NOMO-1 (cell line): ENCODE measurements at regions not wholly inside any gene's neighbourhood (a gene's known extent, or its start where the extent isn't known, plus 50 kb on each side); places are given as distances from the start of the nearest gene placed in this dataset.
"Not testable (repeated sequence)": the region's sequence is repeated elsewhere in the genome, so short reads cannot be mapped to it uniquely, and the experiment has no call there.

ENCODE experiments used
- DNase-seq, 2 experiments: peaks; one replicate each; lab custom pipeline; 2025; ENCODE audit not compliant: unreplicated experiment in 2 of 2; lab: John Stamatoyannopoulos, UW

DNA sequence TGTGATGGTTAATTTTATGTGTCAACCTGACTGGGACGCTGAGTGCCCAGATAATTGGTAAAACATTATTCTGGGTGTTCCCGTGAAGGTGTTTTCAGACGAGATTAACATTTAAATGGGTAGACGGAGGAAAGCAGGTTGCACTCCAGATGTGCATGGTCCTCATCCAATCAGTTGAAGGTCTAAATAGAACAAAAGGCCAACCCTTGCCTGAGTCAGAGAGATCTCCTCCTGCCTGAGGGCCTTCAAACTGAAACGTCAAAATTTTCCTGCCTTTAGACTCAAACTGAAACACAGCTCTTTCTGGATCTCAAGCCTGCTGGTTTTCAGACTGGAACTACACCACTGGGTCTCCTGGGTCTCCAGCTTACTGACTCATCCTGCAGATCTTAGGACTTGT lies 73.5 kb downstream of the NPIPA8 start:
- DNase-seq: not testable (repeated sequence)

DNA sequence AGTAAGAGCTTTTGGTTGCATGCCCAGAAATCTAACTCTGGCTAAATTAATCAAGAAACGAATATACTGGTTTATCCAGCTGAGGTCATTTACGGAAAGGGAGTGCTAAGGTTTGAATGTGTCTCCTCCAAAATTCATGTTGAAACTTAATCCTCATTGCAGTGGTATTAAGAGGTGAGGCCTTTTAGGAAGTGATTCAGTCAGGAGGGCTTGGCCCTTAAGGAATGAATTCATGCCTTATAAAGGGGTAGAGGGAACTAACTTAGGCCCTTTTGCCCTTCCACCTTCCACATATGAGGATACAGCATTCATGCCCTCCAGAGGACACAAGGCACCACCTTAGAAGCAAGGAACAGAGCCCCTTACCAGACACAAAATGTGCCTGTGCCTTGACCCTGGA lies 74.7 kb downstream of the NPIPA8 start:
- not testable (repeated sequence) for DNase-seq

DNA sequence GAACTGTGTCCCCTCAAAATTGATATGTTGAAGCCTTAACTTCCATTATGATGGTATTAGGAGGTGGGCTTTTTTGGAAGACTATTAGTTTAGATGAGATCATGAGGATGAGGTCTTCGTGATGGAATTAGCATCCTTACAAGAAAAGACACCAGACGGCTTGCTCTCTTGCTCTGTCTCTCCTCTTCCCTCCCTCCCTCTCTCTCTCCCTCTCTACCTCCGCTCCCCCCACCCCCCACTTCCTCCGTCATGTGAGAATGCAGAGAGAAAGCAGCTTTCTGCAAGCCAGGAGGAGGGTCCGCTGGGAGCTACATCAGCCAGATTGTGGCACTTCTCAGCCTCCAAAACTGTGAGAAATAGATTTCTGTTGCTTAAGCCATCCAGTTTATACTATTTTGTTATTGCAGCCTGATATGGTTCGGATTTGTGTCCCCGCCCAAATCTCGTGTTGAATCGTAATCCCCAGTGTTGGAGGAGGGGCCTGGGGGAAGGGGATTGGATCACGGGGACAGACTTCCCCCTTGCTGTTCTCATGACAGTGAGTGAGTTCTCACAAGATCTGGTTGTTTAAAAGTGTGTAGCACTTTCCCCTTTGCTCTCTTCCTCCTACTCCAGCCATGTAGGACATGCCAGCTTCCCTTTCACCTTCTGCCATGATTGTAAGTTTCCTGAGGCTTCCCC lies 76.9 kb downstream of the NPIPA8 start:
- DNase-seq: not testable (repeated sequence)

DNA sequence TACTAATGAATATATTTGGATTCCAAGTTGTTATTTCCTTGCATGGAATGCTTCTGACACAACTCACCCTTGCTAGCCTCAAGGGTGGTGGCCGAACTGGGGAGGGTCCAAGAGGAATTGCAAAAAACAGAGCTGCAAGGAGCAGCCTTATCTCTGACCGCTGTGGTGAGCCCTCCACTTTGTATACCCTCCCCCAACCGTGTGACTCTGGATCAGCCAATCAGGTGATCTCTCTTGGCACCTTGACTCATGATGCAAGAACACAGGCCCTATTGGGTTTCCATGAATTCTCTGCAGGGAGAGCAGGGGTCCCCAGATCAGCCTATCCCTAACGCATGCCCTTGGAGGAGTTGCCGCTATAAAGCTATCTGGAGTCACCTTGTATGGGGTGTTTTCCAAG lies 83.6 kb downstream of the NPIPA8 start:
- DNase-seq: not testable (repeated sequence)

DNA sequence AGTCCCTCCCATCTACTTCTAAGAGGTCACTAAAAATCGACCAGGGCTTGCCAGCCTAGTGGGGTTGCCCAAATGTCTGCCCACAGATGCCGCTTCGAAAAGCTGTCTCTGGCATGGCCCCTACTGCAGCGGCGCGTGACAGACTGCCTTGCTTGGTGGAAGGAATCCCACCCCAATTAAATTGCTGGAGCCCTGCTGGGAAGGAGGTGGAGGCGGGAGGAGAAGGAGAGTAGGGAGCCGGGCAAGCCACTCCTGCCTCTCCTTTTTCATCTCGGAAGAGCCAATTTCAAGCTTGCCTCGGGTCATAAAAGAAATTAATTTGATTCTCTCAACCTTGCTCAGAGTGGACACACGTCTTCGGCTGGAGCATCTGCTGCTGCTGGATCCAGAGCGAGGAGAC lies 106.0 kb downstream of the NPIPA8 start:
- not testable (repeated sequence) for DNase-seq

DNA sequence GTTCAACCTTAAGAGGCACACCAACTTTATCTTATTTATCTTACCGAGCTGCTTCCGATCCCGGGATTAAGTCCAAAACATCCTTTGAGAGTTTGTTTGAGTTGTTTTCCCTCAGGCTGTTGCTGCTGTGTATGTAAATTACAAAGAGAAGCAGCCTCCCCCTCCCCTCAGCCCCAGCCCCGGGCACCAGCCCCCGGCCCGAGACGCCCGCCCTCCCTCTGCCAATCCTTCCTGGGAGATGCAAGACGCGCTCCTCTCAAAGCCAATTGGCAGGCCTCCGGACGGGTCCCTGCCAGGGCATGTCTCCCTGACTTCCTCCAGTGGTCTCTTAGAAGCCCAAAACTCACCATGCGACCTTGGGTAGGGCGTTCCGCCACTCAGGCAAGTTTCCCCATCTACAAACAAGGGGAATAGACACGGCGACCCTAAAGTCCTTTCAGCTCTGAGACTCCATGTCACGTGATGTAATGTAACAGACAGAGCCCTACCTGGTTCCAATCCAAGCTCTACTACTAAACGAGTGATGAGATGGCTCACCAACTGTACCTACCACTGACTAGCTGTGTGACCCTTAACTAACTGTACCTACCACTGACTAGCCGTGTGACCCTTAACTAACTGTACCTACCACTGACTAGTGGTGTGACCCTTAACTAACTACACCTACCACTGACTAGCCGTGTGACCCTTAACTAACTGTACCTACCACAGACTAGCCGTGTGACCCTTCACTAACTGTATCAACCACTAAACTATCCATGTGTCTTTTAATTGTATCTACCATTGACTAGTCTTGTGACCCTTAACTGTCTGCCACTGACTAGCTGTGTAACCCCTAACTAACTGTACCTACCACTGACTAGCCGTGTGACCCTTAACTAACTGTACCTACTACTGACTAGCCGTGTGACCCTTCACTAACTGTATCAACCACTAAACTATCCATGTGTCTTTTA lies 114.2 kb downstream of the NPIPA8 start:
- not testable (repeated sequence) for DNase-seq

DNA sequence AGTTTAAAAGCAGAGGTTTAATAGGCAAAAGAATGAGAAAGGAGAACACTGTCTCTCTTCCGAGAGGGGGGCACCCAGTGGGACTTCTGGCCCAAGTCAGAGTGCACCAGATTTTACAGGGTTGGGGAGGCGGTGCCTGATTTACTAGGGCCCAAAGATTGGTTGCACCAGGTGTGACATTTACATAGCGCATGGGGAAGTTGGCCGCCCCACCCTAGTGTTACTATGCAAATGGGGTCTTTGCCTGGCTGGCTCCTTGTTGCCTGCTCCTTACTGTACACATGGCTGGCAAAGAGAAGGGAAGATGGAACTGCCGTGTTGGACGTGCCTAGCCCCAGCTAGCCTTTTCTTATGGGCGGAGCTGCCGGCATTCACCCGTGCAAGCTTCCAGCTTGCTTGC lies 118.8 kb downstream of the NPIPA8 start:
- not testable (repeated sequence) for DNase-seq

DNA sequence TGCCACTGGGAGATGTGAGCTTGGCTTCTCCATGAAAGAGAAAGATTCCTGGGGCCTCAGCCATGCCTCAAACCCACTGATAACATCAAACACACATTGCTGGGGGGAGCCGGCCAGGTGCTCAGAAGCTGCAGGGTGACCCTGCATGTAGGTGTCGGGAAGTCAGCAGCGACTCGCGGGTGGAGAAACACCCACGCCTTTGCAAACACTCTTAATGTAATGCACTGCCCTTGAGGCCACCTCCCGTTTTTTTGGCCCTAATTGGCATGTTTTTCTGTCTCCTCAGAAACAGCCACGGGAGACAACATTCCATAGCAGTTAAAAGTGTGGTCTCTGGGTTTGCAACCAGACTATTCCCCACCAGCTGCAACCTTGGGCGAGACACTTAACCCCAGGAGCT lies 119.7 kb downstream of the NPIPA8 start:
- not testable (repeated sequence) for DNase-seq

DNA sequence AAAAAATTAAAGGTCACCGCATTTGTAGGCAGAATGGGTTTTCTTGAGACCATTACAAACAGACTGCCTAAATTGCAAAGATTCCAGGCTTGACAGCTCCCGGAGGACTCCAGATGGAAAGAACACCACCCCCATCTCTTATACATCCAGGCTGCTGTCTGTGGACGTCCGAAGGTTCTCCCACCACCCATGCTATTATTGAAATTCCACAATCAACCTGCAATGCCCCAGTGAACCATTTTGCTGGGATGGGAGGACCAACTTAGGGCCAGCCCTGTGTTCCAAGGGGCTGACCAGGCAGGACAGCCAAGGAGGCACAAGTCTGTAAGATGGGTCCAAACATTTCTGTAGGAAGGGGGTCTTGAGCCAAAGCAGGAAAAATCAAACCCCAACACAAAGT lies 122.7 kb downstream of the NPIPA8 start:
- not testable (repeated sequence) for DNase-seq

DNA sequence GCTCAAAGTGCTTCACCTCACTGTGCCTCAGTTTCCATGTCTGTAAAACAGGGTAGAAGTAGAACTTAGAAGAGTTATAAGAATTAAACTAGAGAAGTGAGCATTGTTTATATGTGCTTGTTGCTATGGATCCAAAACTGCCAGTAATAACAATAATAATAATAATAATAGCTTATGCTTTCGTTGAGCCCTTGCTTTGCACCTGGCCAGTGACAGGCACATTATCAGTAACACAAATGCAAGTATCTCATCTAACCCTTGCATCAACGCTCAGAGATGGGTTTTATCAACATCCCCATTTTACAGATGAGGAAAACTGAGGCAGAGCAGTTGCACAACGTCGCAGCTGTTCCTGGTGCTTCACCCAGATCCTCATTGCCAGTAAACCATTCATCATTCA lies 125.0 kb downstream of the NPIPA8 start:
- DNase-seq: not testable (repeated sequence)

DNA sequence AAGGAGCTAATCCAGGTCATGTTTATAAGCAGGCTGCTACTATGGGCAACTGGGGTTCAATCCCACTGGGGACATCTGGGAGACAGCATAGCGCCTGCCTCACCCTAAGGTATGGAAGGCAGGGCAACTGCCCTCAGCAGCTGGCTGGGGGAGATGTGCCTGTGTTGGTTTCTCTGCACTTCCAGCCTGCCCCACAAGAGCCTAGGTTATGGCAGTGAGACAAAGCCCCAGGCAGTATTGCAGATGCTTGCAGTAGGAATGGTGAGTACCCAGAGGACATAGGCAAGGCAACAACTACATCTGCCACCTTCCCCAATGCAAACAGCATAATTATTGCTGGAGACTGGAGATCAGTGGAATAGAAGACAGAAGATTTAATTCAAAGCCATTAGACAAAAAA lies 131.8 kb downstream of the NPIPA8 start:
- DNase-seq: not testable (repeated sequence)

DNA sequence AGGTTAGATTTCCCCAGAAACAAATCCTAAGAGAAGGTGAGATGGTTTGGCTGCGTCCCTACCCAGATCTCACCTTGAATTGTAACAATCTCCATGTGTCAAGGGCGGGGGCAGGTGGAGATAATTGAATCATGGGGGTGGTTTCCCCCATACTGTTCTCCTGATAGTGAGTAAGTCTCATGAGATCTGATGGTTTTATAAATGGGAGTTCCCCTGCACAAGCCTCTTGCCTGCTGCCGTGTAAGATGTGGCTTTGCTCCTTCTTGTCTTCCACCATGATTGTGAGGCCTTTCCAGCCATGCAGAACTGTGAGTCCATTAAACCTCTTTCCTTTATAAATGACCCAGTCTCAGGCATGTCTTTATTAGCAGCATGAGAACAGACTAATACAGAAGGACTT lies 132.2 kb downstream of the NPIPA8 start:
- not testable (repeated sequence) for DNase-seq

DNA sequence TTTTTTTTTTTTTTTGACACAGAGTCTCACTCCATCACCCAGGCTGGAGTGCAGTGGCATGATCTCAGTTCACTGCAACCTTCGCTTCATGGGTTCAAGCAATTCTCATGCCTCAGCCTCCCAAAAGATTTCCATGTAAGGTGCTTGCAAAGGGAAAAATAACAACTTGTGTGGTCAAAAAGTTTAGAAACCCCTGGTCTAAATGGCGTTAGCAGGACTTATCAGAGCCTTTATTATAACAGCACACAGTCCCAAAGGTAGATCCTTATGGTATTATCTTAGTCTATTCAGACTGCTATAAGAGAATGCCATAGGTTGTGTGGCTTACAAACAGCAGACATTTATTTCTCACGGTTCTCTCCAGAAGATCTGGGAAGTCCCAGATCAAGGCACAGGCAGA lies 135.0 kb downstream of the NPIPA8 start:
- not testable (repeated sequence) for DNase-seq

DNA sequence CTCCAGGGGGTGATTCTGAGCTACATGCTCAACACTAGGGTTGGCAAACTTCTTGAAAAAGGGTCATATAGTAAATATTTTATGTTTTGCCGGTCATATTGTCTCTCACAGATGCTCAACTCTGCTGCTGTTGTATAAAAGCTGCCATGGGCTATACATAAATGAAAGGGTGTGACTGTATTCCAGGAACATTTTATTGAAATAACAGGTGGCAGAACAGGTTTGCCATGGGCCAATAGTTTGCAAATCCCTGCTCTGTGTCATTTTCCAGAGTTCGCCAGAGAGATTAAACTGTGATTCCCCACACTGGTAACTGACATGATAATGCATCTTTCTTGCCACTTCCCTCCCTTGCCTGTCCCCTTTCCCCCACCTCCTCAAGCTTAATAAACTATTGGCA lies 144.1 kb downstream of the NPIPA8 start:
- DNase-seq: not testable (repeated sequence)

DNA sequence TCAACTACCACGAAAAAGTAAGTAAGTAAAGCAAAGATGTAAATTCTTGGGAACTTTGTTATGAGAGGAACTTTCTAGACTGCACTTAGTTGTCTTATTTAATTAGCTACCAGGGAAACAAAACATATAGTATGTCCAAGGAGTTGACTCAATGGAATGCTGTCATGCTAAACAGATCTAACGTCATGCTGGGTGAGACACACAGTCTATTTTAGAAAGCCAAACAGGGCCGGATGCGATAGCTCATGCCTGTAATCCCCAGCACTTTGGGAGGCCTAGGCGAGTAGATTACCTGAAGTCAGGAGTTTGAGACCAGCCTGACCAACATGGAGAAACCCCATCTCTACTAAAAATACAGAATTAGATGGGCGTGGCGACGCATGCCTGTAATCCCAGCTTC lies 146.4 kb downstream of the NPIPA8 start:
- DNase-seq: not testable (repeated sequence)

DNA sequence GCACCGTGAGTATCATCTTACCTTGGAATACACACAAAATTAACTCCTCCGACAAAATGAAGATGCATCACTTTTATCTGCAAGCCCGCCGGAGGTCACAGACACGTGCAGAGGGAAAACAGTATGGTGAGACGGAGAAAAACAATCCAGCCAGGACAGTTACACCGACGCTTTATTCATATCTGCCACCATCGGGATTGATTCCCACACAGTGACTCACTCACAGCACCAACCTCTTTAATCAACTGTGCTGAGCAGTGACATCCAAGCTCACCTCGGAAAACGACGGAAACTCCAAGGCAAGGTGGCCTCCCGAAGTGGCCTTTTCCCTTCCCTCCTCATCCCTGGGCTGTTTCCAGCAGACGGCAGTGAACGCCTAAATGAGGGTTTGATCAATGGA lies 151.8 kb downstream of the NPIPA8 start:
- not testable (repeated sequence) for DNase-seq

DNA sequence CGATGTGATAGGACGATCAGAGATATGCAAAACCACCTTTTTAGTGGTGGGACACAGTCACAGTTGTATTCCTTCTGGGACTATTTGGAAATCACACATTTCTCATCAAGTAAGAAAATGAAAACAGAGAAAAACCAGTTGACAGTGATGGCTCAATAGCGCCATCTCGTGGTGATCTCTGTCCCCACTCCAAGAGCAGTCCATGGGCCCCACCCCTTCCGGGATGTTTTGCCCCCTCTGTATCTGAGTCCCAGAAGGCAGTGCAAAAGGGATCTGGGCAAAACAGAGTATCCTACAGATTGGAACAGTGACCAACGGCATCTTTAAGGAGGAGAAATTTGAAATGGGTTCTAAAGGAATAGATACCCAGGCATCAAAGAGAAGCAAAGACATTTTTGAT lies 155.5 kb downstream of the NPIPA8 start:
- not testable (repeated sequence) for DNase-seq

DNA sequence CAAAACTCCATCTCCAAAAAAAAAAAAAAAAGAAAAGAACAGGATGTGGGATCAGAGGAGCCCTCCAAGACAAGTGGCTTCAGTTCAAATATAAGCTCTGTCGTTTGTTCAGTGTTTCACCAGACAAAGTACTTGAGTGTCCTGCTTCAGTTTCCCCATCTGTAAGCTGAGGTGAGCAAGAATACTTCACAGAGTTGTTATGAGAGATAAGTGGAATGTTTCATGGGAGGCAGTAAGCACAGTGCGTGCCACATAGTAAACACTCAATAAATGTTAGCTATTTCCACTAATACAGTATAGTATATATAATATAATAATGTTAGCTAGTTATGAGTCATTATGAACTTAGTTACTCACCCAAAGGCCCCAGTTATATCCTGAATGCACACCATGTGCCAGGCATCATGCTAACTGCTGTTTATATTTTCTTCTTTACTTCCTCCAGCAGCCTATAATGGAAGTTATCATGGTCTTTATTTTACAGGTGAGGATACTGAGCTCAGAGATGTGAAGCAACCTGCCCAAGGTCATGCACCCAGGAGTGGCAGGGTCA lies 162.5 kb downstream of the NPIPA8 start:
- not testable (repeated sequence) for DNase-seq

DNA sequence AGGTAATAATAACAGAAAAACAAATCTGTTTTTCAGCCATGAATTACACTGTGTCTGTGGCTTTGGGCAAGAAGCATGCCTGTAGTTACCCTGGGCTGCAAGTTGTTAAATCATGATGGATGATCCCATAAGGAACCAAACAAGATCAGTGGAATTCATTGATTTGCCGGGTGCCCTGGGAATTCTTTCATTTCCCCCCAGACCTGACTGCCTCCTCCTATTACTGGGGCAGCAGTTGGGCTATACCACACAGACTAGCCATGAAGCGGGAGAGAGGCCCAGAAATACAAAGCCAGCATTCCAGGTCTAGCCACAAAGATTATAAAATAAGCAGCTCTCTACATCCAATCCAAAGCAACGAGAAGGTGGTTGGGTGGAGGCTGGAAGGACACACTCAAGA lies 174.2 kb downstream of the NPIPA8 start:
- DNase-seq: not testable (repeated sequence)

DNA sequence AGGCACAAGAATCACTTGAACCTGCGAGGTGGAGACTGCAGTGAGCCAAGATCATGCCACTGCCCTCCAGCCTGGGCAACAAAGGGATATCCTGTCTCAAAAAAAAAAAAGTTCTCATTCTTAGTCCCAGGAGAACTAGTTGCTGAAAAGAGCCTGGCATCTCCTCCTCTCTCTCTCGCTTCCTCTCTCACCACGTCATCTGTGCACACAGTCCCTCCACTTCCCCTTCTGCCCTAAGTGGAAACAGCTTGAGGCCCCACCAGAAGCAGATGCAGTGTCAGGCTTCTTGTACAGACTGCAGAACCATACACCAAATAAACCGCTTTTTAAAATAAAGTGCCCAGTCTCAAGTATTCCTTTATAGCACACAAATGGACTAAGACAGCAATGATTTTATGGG lies 175.3 kb downstream of the NPIPA8 start:
- not testable (repeated sequence) for DNase-seq

DNA sequence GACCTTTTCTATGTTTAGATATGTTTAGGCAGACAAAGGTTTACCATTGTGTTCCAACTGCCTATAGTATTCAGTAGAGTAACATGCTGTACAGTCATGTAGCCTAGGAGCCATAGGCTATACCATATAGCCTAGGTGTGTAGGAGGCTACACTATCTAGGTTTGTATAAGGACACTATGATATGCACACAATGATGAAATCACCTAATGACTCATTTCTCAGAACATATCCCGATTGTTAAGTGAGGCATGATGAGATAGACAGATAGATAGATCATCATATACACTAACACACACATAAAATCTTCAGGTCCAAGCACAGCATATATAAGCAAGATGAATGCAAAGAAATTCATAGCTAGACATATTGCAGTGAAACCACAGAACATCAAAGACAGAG lies 177.4 kb downstream of the NPIPA8 start:
- DNase-seq: not testable (repeated sequence)
